GM19193 (cell line): ENCODE measurements at regions not wholly inside any gene's neighbourhood (a gene's known extent, or its start where the extent isn't known, plus 50 kb on each side); places are given as distances from the start of the nearest gene placed in this dataset.

Source experiments
- POLR2A ChIP-seq: IDR thresholded peaks from 4 replicates; pipeline ENCODE4 v1.6.1; 2011; ENCODE audit not compliant: insufficient read depth, insufficient read length; ENCODE audit errors: extremely low read depth

- TF ChIP-seq POLR2A: no peak
These were observed 136.7 kb upstream of the CARMIL1 start for GRCh38 chr6:25142506-25142905.

GRCh38 chr6:25144919-25145318, 134.3 kb upstream of the CARMIL1 start:
- no peak for TF ChIP-seq POLR2A

GRCh38 chr6:25147223-25147622, 132.0 kb upstream of the CARMIL1 start:
- TF ChIP-seq POLR2A: no peak

- TF ChIP-seq POLR2A: no peak
These were observed 129.1 kb upstream of the CARMIL1 start for GRCh38 chr6:25150031-25150430.

- no peak for TF ChIP-seq POLR2A
These were observed 128.3 kb upstream of the CARMIL1 start for GRCh38 chr6:25150863-25151262.

GRCh38 chr6:25153079-25153478, 126.1 kb upstream of the CARMIL1 start:
- no peak for TF ChIP-seq POLR2A

- no peak for TF ChIP-seq POLR2A
These were observed 125.1 kb upstream of the CARMIL1 start for GRCh38 chr6:25154034-25154596.

GRCh38 chr6:25155211-25155610, 124.0 kb upstream of the CARMIL1 start:
- no peak for TF ChIP-seq POLR2A

GRCh38 chr6:25156123-25156522, 123.1 kb upstream of the CARMIL1 start:
- TF ChIP-seq POLR2A: no peak

GRCh38 chr6:25157183-25157582, 122.0 kb upstream of the CARMIL1 start:
- TF ChIP-seq POLR2A: no peak

GRCh38 chr6:25157842-25158241, 121.3 kb upstream of the CARMIL1 start:
- TF ChIP-seq POLR2A: no peak

- TF ChIP-seq POLR2A: no peak
These were observed 114.0 kb upstream of the CARMIL1 start for GRCh38 chr6:25165177-25165576.

- TF ChIP-seq POLR2A: no peak
These were observed 113.4 kb upstream of the CARMIL1 start for GRCh38 chr6:25165800-25166199.

GRCh38 chr6:25166955-25167748, 112.0 kb upstream of the CARMIL1 start:
- no peak for TF ChIP-seq POLR2A

- no peak for TF ChIP-seq POLR2A
These were observed 111.2 kb upstream of the CARMIL1 start for GRCh38 chr6:25167961-25168360.

- no peak for TF ChIP-seq POLR2A
These were observed 110.5 kb upstream of the CARMIL1 start for GRCh38 chr6:25168637-25169036.
